GM10266 (cell line): ENCODE measurements at regions not wholly inside any gene's neighbourhood (a gene's known extent, or its start where the extent isn't known, plus 50 kb on each side); places are given as distances from the start of the nearest gene placed in this dataset.

Experiments
- DNase-seq: peaks from one replicate; pipeline ENCODE4 v3.0.0; 2012; ENCODE audit errors: extremely low spot score
- CTCF ChIP-seq: IDR thresholded peaks from 2 replicates; pipeline ENCODE4 v1.5.1; 2012; ENCODE audit warnings: mild to moderate bottlenecking, low read depth; ENCODE audit not compliant: control insufficient read depth, insufficient read depth; ENCODE audit errors: missing control alignments

DNA sequence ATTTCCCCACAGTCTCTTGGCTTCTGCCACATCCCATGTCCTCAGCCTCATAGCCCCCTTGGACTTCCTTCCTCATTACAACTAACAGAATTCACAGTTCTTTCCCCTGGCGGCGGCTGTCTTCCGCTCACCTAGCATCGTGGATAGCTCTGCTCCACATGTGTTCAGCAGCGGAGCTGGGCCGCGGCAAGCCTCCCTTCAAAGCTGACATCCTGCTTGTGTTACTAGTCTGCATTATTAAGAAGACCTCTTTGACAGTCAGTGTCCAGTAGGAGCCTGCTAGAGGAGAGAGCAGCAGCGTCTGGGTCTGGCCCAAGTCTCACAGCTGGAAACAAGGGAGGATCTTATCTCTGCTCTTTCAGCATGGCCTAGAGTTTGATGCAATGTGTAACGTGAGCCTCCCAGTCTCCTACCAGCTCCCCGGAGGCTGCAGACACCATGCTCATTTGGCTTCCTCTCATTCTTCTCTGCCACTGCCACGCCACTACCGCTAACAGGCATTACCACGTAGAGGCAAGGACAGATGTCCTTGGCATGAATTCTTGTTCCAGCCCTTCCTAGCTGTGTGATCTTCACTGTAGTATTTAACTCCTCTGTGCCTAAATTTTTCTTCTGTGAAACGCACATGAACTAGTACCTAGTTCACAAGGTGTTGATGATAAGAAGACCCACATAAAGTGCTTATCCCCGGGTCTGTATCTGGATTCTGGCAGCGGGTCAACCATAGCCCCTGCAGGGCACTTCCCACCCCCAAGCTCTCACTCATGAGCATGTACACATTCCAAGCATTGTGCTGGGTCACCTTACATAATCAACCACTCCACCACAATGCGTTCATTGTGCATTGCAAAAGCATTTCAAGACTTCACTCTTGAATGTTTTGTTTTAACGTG, 107.1 kb upstream of the BACH2 start:
- no peak for TF ChIP-seq CTCF
- DNase-seq, result no peak

GRCh38 chr6:90402831-90403192, 106.2 kb upstream of the BACH2 start:
- no peak for TF ChIP-seq CTCF
- no peak for DNase-seq

DNA sequence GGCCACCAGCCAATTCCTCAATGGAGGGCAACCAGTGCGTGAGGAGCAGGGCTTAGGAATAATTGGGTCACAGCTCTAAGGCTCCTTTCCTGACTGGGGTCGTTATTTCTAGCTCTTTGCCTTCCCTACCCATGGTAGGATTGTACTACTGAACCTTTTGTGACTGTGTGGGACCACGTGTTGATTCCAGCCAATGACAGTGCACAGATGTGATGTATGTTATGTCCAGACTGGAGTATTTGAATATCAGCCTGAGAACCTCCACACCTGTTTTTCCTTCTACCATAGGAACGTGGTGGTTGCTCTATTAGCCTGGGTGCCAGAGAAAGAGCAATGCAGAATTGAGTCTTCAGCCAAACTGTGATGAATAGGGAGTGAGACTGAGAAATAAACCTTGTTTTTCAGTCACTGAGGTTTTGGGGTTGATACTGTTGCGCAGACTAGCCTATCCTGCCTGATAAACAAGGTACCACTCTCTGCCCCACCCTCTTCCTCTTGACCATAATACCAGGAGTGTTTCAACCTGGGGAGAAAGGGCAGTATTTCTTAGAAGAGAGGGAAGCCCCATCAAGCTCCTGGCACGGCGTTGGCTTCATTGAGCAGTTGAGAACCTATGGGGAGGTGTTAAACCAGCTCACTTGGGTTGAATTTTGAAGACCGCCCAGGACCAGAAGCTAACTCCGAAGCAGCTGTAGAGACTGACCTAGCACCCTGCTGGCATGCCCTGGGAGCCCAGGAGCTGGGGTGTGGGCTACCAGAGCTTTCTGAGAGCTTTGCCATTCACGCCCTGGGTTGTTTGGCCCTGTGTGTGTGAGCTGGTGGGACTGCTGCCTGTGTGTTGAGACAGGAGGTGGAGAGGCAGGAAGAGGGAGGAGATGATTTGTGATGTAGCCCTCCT, 105.5 kb upstream of the BACH2 start:
- no peak for DNase-seq
- no peak for TF ChIP-seq CTCF

DNA sequence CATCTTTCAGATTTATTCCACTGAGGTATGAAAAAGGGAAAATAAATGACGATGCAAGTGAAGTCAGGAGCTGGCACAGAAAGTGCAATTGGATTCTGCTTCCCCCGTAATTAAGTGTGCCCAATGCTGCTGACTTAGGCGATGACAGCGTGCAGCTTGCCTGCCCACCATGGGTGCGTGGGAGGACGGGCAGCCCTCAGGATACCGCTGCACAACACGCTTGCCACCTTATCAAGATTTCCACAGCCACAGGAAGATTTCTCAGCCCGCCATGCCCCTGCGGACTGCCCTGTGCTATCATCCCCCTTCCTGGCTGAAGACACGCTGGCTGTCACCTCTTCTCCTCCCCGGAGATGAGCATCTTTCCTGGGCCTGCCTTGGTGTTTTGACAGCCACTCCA, 103.3 kb upstream of the BACH2 start:
- DNase-seq, result no peak
- TF ChIP-seq CTCF, result no peak

- TF ChIP-seq CTCF, result no peak
Measured at GRCh38 chr6:90397929-90398674, 101.5 kb upstream of the BACH2 start.

DNA sequence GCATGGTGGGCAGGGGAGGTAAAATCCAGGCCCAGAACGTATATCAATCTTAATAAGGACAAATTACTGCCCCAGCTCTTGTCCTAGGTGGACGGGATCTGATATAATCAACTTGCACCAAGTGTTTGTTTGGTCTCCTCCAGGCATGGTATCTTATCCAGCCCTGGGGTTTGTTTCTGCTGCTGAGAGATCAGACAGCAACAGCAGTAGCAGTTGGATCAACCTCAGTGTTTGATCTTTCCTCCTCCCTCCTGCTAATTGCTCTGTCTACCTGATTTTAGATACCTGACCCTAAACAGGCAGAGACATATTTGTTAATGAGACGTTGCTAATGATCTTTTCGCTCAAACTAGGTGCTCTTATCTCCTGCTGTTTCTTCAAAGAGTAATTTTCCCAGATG, 100.4 kb upstream of the BACH2 start:
- no peak for DNase-seq
- TF ChIP-seq CTCF, result no peak

More at GRCh38 chr6:90397929-90398674, 101.5 kb upstream of the BACH2 start:
- no peak for DNase-seq
